22Rv1 (cell line): ENCODE measurements at regions not wholly inside any gene's neighbourhood (a gene's known extent, or its start where the extent isn't known, plus 50 kb on each side); places are given as distances from the start of the nearest gene placed in this dataset.
A peak's percentile ranks its signal among the peaks of the same experiment; 100 is the strongest.

ENCODE experiments used
- H3K27ac ChIP-seq: fragments of 450-650 bp; 2 replicates; pipeline ENCODE4 v1.5.1; 2017
- ZFX ChIP-seq: fragments of 450-650 bp; IDR thresholded peaks from 2 replicates; pipeline ENCODE4 v1.6.1; 2017; ENCODE audit warnings: antibody characterized with exemption, borderline replicate concordance
- TF ChIP-seq, protein P1 (sequence below): fragments of 450-650 bp; IDR thresholded peaks from 2 replicates; pipeline ENCODE4 v1.5.1; 2017; ENCODE audit warnings: mild to moderate bottlenecking

DNA sequence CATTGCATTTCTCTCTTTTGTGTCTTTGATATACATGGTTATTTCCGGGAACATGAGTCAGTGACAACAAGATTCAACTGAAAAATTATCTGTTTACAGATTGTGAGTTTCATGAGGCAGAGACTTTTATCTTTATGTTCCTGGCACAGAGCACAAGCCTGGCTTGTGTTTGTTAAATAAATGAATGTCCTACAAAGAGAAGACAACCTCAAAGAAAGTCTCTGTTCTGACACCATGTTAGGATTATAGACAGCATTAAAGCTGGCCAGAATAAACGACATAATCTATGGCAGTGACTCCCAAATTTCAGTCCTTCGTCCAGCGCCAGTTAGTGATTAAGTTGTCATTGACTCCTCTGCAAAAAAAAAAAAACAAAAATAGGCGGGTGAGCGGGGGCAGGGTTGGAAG is 97.4 kb upstream of the DNAJC10 start:
- H3K27ac ChIP-seq: 0 out of 2 replicates have a peak overlapping the region, but pooled peaks have one; percentile 24
- TF ChIP-seq, protein P1, sequence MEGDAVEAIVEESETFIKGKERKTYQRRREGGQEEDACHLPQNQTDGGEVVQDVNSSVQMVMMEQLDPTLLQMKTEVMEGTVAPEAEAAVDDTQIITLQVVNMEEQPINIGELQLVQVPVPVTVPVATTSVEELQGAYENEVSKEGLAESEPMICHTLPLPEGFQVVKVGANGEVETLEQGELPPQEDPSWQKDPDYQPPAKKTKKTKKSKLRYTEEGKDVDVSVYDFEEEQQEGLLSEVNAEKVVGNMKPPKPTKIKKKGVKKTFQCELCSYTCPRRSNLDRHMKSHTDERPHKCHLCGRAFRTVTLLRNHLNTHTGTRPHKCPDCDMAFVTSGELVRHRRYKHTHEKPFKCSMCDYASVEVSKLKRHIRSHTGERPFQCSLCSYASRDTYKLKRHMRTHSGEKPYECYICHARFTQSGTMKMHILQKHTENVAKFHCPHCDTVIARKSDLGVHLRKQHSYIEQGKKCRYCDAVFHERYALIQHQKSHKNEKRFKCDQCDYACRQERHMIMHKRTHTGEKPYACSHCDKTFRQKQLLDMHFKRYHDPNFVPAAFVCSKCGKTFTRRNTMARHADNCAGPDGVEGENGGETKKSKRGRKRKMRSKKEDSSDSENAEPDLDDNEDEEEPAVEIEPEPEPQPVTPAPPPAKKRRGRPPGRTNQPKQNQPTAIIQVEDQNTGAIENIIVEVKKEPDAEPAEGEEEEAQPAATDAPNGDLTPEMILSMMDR: no peak
- no peak for TF ChIP-seq ZFX

DNA sequence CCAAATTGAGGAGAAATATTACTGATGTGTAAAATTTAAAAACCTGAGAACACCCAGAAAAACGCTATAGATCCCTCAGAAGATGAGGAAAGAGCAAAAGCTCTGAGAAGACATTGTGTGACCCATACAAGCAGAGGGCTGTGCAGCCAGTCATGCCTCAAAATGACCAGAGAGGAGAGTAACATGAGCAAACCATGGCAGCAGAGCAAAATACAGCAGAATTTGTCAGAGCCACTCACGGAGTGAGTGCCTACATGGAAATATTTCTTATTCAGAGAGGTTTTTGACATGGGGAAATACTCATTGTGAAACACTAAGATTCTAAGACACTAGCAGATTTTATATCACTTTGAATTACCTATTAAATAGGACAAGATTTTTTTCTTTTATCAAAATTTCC is 96.8 kb upstream of the DNAJC10 start:
- H3K27ac ChIP-seq: no peak overlapping the region
- TF ChIP-seq, protein P1: no peak
- no peak for TF ChIP-seq ZFX

DNA sequence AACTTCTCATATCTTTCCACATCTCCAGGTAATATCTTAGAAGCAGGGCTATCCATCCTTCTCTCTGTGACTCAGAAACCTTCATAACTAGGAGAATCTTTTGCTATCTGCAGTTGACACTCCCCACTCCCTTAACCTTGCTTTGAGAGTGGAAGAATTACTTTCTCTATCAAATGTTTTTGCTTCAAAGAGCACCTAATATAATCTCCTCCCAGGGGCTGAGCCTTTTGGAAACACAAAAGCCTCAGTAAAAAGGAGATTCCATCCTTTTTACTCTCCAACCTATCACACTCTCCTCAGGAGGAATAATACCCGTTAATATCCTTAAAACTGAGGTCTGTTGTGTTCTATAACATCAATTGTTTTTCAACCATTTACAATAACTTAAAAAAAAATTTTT is 94.9 kb upstream of the DNAJC10 start:
- no peak for TF ChIP-seq ZFX
- TF ChIP-seq, protein P1: no peak
- H3K27ac ChIP-seq: no peak overlapping the region

DNA sequence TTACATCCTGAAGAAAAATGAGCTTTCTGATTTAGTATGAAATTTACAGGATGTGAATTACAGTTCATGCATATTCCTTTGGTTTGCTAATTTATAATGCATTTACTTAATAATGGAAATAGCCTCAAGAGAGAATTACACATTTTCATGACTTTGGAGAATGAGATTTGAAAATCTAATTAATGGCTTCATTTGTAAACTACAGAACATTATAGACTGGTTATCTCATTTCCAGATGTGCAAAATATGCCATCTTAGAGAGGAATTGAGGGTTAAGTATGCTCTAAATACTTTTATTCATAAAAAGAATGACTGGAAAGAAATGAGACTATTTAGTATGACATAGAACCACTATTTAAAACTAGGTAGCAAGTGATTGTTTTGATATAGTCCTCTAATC is 94.2 kb upstream of the DNAJC10 start:
- H3K27ac ChIP-seq: no peak overlapping the region
- no peak for TF ChIP-seq ZFX
- TF ChIP-seq, protein P1: no peak

GRCh38 chr2:182622231-182622630 is 93.8 kb upstream of the DNAJC10 start:
- H3K27ac ChIP-seq: no peak overlapping the region
- TF ChIP-seq ZFX: no peak
- TF ChIP-seq, protein P1: no peak

- TF ChIP-seq, protein P1: no peak
- no peak for TF ChIP-seq ZFX
- no peak overlapping the region for H3K27ac ChIP-seq
These were observed 90.2 kb upstream of the DNAJC10 start for GRCh38 chr2:182625814-182626213.

DNA sequence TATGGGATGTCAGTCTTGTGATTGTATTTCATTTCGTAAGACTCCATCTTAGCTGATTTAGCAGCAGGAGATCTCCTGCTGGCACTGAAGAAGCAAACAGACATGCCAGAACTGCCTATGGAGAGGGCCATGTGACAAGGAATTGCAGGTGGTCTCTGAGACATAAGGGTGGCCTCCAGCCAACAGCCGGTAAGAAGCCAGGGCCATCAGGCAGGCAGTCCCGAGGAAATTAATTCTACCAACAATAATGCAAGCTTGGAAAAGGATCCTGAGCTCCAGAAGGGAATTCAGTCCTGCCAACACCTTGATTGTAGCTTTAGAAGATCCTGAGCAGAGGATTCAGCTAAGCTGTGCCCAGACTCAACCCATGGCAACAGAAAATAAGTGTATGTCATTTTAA is 87.1 kb upstream of the DNAJC10 start:
- TF ChIP-seq, protein P1: no peak
- TF ChIP-seq ZFX: no peak
- no peak overlapping the region for H3K27ac ChIP-seq
